ACC112 (cell line): ENCODE measurements at regions not wholly inside any gene's neighbourhood (a gene's known extent, or its start where the extent isn't known, plus 50 kb on each side); places are given as distances from the start of the nearest gene placed in this dataset.
"Not testable (repeated sequence)": the region's sequence is repeated elsewhere in the genome, so short reads cannot be mapped to it uniquely, and the experiment has no call there.

ENCODE experiments used
- H2AFZ ChIP-seq: fragments of 200-600 bp; sonication (generic); one replicate; pipeline ENCODE4 v1.6.0; 2017; ENCODE audit warnings: antibody characterized with exemption, low read length; ENCODE audit not compliant: unreplicated experiment
- H3K27ac ChIP-seq: fragments of 200-600 bp; sonication (generic); 2 replicates; pipeline ENCODE4 v1.5.1; 2014; ENCODE audit warnings: low read depth, mild to moderate bottlenecking, antibody characterized with exemption, low read length, moderate library complexity
- H3K27me3 ChIP-seq: fragments of 200-600 bp; sonication (generic); 2 replicates; pipeline ENCODE4 v1.6.1; 2014; ENCODE audit warnings: mild to moderate bottlenecking, antibody characterized with exemption, low read length, moderate library complexity, mixed read lengths; ENCODE audit not compliant: insufficient read depth
- H3K36me3 ChIP-seq: fragments of 200-600 bp; sonication (generic); 2 replicates; pipeline ENCODE4 v1.6.1; 2016; ENCODE audit warnings: mild to moderate bottlenecking, antibody characterized with exemption, low read length, moderate library complexity, mixed read lengths; ENCODE audit not compliant: insufficient read depth
- H3K4me1 ChIP-seq: fragments of 200-600 bp; sonication (generic); one replicate; pipeline ENCODE4 v1.6.1; 2016; ENCODE audit warnings: low read length, mixed read lengths; ENCODE audit not compliant: insufficient read depth, unreplicated experiment, control insufficient read depth
- H3K4me3 ChIP-seq: fragments of 200-600 bp; sonication (generic); 2 replicates; pipeline ENCODE4 v1.5.1; 2014; ENCODE audit warnings: mild to moderate bottlenecking, low read depth, low read length
- H3K79me2 ChIP-seq: fragments of 200-600 bp; sonication (generic); one replicate; pipeline ENCODE4 v1.6.0; 2016; ENCODE audit warnings: low read length; ENCODE audit not compliant: control insufficient read depth, unreplicated experiment, insufficient read depth

- H3K4me3 ChIP-seq: no peak overlapping the region
Measured at GRCh38 chr15:47129033-47129432, 588.3 kb upstream of the SEMA6D start.

GRCh38 chr15:47131450-47131849 is 585.9 kb upstream of the SEMA6D start:
- not testable (repeated sequence) for H3K4me3 ChIP-seq, H2AFZ ChIP-seq

More at GRCh38 chr15:47129033-47129432, 588.3 kb upstream of the SEMA6D start:
- no peak overlapping the region for H2AFZ ChIP-seq
- H3K79me2 ChIP-seq: no peaks in the 10 kb centered on the region
- H3K27me3 ChIP-seq: no peaks in the 10 kb centered on the region
- H3K4me1 ChIP-seq: no peaks in the 10 kb centered on the region
- no peak overlapping the region for H3K27ac ChIP-seq
- H3K36me3 ChIP-seq: no peaks in the 10 kb centered on the region

GRCh38 chr15:47135267-47135666 is 582.0 kb upstream of the SEMA6D start:
- Histone ChIP-seq H3K79me2 (no peaks in the 10 kb centered on the region), H2AFZ (no peak overlapping the region), H3K36me3 (no peaks in the 10 kb centered on the region), H3K27ac (no peak overlapping the region), H3K4me3 (no peak overlapping the region), H3K4me1 (no peaks in the 10 kb centered on the region), H3K27me3 (no peaks in the 10 kb centered on the region)

More at GRCh38 chr15:47131450-47131849, 585.9 kb upstream of the SEMA6D start:
- not testable (repeated sequence) for H3K36me3 ChIP-seq, H3K27me3 ChIP-seq, H3K79me2 ChIP-seq, H3K4me1 ChIP-seq, H3K27ac ChIP-seq

- no peak overlapping the region for H3K4me3 ChIP-seq
Measured at GRCh38 chr15:47136236-47136635, 581.1 kb upstream of the SEMA6D start.

GRCh38 chr15:47139965-47140364 is 577.3 kb upstream of the SEMA6D start:
- Histone ChIP-seq H3K36me3 (no peaks in the 10 kb centered on the region), H3K4me1 (no peaks in the 10 kb centered on the region), H3K4me3 (no peak overlapping the region), H2AFZ (no peak overlapping the region), H3K27ac (no peak overlapping the region), H3K79me2 (no peaks in the 10 kb centered on the region), H3K27me3 (no peaks in the 10 kb centered on the region)

More at GRCh38 chr15:47136236-47136635, 581.1 kb upstream of the SEMA6D start:
- no peak overlapping the region for H3K27ac ChIP-seq
- H3K4me1 ChIP-seq: no peaks in the 10 kb centered on the region
- H3K27me3 ChIP-seq: no peaks in the 10 kb centered on the region
- no peak overlapping the region for H2AFZ ChIP-seq
- H3K36me3 ChIP-seq: no peaks in the 10 kb centered on the region
- H3K79me2 ChIP-seq: no peaks in the 10 kb centered on the region

GRCh38 chr15:47157827-47158226 is 559.5 kb upstream of the SEMA6D start:
- Histone ChIP-seq H3K4me3 (no peak overlapping the region), H2AFZ (no peak overlapping the region), H3K27ac (no peak overlapping the region), H3K79me2 (no peaks in the 10 kb centered on the region), H3K36me3 (no peaks in the 10 kb centered on the region), H3K4me1 (no peaks in the 10 kb centered on the region), H3K27me3 (no peaks in the 10 kb centered on the region)

- Histone ChIP-seq H3K27ac (no peak overlapping the region), H3K27me3 (no peaks in the 10 kb centered on the region), H3K4me1 (no peaks in the 10 kb centered on the region), H3K36me3 (no peaks in the 10 kb centered on the region), H3K79me2 (no peaks in the 10 kb centered on the region), H3K4me3 (no peak overlapping the region), H2AFZ (no peak overlapping the region)
Measured at GRCh38 chr15:47158573-47158972, 558.7 kb upstream of the SEMA6D start.

GRCh38 chr15:47177177-47177576 is 540.1 kb upstream of the SEMA6D start:
- H3K27ac ChIP-seq: no peak overlapping the region
- H3K4me3 ChIP-seq: no peak overlapping the region
- H2AFZ ChIP-seq: no peak overlapping the region
- peaks cover 11% of the 10 kb centered on the region for H3K27me3 ChIP-seq
- H3K79me2 ChIP-seq: no peaks in the 10 kb centered on the region
- no peaks in the 10 kb centered on the region for H3K36me3 ChIP-seq
- H3K4me1 ChIP-seq: no peaks in the 10 kb centered on the region

GRCh38 chr15:47179988-47180387 is 537.3 kb upstream of the SEMA6D start:
- no peaks in the 10 kb centered on the region for H3K79me2 ChIP-seq
- peaks cover 39% of the 10 kb centered on the region for H3K27me3 ChIP-seq
- no peak overlapping the region for H2AFZ ChIP-seq
- H3K4me1 ChIP-seq: no peaks in the 10 kb centered on the region
- H3K27ac ChIP-seq: no peak overlapping the region
- no peak overlapping the region for H3K4me3 ChIP-seq
- H3K36me3 ChIP-seq: no peaks in the 10 kb centered on the region

- Histone ChIP-seq H2AFZ (no peak overlapping the region), H3K27ac (no peak overlapping the region), H3K4me3 (no peak overlapping the region), H3K79me2 (no peaks in the 10 kb centered on the region), H3K36me3 (no peaks in the 10 kb centered on the region), H3K27me3 (peaks cover 50% of the 10 kb centered on the region), H3K4me1 (no peaks in the 10 kb centered on the region)
Measured at GRCh38 chr15:47182818-47183217, 534.5 kb upstream of the SEMA6D start.

GRCh38 chr15:47184003-47184907 is 533.0 kb upstream of the SEMA6D start:
- H3K4me3 ChIP-seq: peak overlapping the region; percentile 67

More at GRCh38 chr15:47184003-47184907, 533.0 kb upstream of the SEMA6D start:
- Histone ChIP-seq H3K36me3 (no peaks in the 10 kb centered on the region), H3K27ac (no peak overlapping the region), H3K4me1 (no peaks in the 10 kb centered on the region), H3K79me2 (no peaks in the 10 kb centered on the region), H2AFZ (no peak overlapping the region), H3K27me3 (peaks cover 50% of the 10 kb centered on the region)
